Left renal pelvis (tissue), 4 donors: ENCODE measurements at regions not wholly inside any gene's neighbourhood (a gene's known extent, or its start where the extent isn't known, plus 50 kb on each side); places are given as distances from the start of the nearest gene placed in this dataset.

Experiments
- DNase-seq, 4 donors: peaks; one replicate each; pipeline ENCODE4 v3.0.0-alpha.2; 2013; ENCODE audit warnings: low read depth in 4 of 4, low spot score in 3 of 4

DNA sequence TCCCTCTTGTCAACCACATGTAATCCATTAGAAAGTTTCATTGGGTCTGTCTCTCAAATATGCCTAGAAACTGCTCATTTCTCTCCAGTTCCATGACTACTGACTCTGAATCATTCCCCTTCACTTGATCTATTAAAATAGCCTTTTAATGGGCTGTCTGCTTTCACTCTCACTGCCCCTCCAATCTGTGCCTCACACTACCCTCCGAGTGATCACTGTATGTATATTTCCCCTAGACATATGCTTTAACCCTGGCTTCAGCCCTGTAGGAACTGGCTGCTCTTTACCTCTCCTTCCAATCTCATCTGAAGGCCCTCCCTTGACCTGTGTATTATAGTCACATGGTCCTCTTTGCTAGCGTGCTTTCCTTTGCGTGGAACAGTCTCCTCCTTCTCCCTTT, 282.8 kb upstream of the ADAMTS9 start:
- DNase-seq, result no peak

DNA sequence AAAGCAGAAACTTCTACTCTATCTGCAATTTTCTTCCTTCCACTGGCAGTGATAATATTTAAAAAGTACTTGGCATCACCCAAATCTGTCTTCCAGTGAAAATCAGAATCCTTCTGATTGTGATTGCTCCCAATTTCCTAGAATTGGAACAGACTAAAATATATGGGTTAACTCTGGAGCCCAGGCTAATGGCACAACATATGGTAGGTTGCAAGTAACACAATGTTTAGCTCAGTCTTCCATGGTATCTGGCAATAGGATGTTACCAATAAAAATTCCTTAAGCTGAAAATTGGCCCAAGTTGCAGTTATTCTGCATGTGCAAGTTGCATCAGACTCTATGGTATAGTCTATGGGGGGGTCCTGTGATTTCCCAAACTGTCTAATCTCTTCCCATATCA, 273.5 kb upstream of the ADAMTS9 start:
- no peak for DNase-seq

DNA sequence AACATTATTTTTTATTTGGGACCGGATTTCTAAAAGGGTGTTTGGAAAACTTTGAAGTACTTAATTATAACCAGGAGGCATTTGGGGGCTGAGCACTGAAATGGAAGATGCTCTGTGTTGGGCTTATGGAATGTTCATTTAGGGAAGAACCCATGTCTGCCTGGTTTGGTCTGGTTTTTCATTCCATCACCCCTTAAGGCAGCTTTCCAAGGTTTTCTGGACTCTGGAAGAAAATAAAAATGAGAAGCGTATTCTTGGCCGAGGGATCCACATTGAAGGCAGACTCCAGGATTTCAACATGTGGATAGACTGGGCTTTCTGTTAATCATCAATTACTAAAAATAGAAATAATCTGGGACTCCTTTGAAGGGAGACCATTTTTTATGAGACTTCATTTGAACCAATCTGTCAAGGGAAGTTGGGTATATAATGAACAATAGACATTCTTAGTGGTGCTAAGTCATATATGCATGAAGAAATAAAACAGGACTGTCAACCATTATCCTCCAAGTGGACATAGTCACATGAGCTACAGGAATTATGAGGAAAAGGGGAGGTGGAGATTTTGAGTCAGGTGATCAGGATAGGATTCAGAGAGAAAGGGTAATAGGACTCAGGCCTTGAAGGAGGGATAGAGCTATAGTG, 270.5 kb upstream of the ADAMTS9 start:
- no peak for DNase-seq

DNA sequence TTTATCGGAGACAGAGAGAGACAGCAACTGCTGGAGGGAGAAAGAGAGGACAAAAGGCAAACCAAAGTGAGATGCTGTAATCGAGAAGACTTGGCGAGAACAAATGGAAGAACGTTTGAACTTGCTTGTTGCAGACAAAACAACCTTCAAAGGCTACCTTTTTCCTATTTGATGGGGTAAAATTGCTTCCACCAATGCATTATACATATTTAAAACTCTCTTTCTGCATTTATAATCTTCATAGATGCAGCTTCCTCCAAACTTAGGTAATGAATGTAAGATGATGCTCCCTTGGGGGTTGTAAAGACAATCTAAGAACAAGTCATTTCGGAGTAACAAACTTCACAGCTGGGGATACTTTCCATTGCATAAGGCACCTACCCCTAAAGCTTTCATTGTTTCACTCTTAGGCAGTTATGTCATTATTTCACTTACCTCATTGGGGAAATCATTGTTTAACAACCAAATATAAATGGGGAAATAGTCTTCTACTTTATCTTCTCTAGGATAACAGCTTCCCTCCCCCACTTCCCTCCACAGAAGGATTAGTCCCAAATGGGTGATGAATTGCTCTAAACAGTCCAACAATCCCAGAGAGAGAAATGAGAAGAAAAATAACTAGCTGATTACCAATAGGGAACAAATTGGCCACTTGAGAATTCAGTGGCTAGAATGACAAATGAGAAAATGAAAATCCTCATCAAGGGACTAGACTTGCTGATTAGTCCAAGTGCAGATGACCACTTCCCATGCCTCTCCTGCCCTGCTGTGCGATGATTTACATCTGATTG, 269.8 kb upstream of the ADAMTS9 start:
- DNase-seq, result no peak

DNA sequence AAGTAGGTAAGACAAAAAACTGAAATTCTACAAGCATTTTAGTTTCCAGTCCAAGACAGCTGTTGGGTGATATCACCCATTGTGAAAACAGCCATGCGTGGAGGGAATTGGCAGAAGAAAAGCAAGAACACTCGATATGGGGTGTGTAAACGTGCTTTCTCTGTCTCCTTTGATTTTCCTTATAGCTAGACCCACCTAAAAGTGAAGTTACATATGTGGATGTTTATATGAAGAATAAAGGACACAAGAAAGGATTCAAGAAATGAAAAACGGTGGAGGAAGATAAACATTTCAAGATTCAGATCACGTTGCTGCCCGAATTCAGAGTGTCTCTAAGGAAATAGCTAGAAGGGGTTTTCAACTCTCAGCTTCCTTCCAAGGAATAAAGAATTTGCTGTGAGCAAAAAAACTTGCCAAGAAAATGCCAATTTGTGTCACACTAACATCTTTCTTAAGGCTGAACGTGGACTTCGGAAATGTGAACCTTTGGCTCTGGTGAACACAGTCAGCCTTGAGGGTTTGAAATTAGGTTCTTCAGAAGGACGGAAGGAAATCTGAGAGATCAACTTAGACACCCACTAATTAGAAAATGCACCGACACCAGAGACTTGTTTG, 269.0 kb upstream of the ADAMTS9 start:
- DNase-seq, result no peak

DNA sequence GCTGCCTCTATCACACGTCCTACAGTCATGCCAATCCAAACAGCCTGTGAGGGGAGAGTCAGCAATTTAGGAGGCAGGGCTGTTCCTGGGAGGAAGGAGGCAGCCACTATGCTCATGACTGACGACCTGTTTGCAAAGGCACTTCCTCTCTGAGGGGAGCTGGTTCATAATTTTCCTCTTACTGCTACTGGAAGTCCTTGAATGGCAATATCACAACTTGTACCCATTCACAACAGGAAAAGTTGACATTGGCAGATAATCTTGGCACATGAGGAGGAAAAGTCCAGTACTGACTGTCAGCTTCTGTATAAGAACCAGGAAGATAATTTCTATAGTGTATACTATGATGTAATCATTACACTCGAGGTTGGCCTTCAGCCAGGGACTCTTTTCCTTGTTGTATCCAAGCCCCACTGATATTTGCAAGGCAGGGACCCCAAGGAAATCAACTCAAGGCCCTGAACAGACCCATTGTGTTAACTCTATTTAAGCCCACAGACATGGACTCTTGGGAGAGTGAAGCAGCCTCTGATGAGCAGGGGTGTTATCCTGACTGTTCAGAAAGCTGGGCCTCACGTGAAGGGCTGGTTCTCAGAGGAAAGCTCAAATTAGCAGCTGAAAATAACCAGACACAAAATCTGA, 267.3 kb upstream of the ADAMTS9 start:
- no peak for DNase-seq

DNA sequence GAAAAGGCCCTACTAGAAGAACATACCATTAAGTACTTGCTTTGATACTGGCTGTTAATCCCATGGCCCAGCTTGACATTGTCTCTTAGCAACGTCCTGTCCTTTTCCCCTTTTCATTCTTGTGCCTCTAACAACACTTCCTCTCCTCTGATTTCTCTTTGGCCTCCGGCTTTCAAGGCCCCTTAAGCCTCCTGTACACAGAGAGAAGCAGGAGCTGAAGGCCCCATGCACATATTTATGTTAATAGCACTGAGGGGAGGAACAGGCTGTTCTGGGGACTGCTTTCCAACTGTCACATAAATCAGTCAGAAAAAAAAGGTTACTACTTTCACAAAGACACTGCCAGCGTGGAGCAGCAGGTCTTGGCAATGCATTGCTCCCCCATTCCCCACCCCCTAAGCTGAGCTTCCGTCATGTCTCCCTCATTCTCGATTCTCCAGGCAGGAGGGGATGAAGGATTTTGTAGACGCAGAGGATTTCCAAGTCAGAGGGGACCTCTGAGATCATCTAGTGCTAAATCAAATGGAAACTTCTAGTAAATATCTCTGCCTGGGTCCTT, 257.4 kb upstream of the ADAMTS9 start:
- peak; percentile 61 to 80 (median 68) for DNase-seq

DNA sequence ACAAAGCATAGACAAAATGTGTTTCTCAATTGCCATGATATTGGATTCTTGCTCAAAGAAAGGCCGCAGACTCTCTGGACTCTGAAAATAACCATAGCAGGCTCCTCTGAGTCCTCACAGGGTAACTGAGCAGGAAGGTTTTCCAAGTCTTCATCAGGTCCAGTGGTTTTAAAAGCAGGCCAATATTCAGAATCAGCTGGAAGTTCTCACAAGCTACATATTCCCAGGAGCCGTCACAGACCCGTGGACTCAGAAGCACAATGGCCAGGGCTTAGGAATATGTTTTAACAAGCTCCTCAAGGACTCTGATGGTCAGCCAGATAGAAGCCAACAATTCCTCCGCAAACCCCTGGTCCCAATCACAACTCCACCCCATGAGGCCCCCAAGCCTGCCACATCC, 256.1 kb upstream of the ADAMTS9 start:
- no peak for DNase-seq

DNA sequence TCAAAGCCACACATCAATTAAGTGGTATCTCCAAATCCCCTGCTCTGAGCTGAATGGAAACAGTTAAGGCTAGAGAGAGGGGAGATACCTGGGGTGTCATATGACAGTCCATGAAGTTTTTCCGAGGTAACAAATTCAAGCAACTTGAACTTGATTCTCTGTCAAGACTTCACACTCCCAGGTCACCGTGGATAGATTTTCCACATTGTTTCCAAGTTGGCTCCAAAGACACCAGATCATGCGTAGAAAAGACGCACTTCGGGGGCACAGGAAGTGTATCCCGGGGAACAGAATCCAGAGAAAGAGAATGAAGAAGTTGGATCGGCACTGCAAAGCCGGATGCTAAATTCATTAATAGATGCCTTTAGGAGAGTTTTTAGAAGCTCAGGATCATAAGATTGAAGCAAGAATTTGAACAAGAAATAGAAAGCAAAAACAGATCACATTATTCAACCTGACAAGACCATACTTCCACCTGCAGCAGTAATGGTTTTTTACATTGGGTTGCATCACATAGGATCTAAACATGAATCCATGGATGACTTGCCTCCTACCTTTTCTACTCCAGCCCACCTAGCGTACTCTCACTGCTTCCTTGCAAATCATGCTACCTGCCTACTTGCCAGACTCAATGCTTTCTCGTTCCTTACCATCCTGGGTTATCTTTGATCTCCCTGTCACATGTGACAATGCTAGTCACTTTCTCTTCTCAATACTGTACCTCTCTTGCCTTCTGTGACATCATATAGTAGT, 253.0 kb upstream of the ADAMTS9 start:
- DNase-seq, result no peak

DNA sequence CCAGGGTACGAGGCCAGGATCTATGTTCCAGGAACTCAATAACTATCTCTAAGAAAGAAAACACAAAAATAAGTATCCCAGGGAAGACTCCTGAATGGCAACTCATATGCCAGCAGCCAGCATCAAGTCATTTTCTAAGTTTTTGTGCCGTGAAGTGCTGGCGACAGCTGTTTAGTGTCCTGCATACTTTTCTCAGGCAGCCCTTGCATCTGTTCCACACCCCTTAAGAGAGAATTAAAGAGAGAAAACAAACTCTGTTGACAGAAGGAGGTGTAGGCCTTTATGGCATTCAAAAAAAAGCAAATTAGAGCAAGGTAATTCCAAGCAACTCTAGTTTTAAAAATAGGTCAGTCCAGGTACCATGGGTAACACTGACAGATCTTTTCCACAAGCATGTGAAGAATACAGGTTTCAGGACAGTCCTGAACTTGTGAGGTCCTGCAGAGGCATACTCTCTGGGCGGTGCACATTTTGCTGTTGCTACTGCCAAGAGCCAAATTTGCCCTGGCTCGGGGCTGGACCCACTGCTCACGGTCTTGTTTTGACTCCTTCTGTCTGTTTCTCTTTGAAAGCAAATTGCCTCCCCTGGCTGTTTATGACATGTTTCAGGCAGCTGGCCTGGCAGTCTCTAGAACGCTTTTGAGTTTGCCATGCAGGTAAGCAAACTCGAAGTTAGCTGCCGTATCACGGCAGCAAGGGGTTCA, 252.1 kb upstream of the ADAMTS9 start:
- no peak for DNase-seq

DNA sequence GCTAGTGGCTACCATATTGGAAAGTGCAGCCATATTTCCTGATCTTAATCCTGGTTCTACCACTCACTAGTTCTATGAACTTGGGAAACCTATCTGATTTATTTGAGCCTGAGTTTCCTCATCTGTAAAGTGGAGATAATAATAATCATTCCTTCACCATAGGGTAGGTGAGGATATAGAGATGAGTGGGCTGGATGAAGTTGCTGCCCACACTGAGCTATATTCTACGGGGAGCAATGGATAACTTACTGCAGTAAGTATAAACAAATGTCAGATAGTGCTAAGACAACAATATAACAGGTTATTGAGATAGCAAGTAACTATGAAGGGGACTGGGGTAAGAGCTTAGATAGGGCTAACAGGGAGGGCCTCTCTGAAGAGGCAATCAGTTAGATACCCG, 251.5 kb upstream of the ADAMTS9 start:
- no peak for DNase-seq

DNA sequence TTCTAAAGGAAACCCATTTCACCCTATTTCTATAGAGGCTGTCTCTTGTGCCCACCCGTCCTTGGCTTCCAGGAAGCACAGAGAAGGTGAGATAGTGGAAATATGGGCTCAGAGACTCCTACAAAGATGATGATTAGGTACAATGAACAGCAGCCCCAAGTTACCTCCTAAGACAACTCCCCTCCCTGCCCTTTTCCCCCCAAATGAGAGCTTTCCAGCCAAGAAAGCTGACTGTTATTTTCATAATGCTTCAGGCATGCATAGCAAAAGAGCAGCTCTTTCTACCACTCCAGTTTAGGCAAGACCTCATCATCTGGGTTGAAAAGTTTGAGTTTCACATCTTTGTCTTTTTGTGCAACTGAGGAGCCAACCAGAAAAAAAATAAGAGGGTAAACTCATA, 248.8 kb upstream of the ADAMTS9 start:
- no peak for DNase-seq

DNA sequence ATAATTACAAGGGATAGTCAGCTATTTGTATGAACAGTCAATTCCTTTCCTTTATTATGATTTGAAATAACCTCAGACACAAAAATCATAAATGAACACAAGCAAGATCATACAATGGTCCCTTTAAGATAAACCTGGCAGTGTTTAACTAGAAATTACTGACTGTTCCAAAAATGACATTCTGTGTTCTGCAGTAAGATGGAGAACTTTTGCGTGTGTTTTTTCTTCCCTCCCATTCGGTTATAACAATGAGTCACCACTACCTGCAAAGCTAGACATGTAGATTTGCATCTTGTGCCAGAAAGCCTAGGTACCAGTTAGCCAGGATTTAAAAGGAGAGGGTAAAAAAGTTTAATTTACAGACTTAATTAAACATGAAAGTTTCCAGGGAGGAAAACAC, 248.2 kb upstream of the ADAMTS9 start:
- no peak for DNase-seq

DNA sequence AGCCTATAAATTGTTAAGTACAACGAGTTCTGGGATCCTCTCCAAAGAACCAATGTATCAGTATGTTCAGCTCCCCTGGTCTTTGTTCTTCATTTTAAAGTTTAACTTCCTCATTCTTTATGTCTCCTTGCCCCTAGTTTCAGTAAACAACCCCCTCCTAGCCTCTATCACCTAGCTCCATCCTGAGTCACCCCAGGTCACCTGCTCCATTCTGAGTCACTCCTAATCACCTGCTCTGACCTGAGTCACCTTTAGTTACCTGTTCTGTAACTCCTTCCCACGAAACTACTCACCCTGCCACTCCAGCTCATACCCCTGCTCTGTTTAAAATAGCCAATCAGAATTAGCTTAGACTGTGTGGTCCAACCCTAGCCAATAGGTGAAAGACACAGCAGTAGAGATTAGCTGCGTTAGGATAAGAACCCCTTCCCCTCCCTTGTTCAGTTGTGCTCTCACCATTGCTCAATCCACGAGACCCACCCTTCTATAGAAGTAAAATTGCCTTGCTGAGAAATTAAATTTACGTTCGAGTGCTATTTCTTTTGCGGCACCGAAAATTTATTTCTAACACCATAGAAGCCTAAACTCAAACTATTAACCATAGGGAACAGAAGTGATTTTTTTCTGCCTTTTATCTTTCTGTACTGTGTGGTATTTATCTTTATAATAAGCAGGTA, 245.0 kb upstream of the ADAMTS9 start:
- no peak for DNase-seq

DNA sequence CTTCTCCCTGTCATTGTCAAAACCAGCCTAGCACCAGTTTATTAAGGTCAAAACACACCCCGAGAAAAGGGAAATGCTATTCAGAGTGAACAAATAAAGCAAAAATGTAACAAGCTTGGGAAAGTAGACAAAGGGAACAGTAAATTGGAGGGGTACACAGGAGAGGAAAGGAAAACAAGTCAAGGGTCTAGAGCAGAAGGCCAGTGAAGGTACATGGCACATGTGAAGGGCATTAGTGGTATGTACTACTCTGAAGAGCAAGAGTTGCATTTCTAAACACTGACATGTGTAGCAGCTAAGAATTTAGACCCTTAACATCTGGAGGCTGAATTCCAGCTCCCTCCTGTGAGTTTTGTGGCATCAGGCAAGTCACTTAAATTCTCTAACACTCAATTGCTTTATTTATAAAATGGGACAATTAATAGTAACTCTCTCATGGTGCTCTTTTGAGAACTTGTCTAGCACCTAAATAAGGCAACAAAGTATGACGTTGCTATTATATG, 244.3 kb upstream of the ADAMTS9 start:
- DNase-seq, result no peak

DNA sequence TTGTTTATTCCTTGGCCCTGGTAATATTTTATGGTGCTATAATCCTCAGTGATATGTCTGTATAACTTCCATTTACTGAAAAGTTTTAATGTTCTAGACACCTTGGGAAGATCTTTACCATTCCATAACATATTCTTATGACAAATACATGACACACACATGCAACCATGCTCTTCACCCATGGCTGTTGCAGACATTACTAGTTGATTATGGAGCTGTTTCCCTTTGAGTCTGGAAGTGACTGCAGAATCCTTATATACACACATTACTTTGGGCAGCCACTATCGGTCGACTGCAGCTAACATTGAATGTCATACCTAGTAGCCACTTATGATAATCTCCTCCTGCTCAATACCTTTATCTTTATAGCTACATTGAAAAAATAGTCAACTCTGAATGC, 243.1 kb upstream of the ADAMTS9 start:
- DNase-seq, result no peak

DNA sequence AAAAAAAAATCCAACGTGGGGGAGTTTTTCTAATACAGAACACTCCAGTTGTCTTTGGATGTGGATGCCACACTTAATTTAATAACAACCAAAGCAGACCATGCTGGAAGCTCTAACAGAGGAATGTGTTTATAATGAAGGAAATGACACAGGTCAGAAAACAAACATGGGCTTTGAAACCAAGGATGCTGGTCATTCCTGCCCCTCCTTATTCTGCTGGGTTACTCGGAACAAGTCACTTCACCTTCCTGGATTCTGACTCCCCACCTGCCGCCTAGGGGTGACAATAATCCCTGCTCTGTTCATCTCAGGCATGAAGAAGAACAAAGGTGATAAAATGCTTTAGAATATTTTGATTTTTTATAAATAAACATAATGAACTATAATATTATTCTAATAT, 240.9 kb upstream of the ADAMTS9 start:
- no peak for DNase-seq

DNA sequence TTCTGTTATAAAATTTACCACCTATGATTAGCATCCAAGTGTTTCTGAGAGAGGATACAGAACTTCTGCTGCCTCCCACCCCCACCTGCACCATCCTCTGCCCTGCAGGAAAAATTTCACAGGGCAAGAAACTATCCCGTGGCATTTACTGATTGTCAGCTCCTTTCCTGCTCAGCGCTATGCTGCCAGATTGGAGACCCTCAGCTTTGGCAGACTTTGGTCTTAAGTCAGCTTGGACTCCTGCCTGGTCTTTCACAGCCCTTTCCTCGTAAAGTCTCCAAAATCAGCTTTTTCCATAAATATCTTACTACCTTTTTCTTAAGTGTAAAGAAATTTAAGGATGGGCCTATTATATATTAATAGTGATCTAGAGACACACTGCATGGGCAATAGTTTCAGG, 239.9 kb upstream of the ADAMTS9 start:
- no peak for DNase-seq

DNA sequence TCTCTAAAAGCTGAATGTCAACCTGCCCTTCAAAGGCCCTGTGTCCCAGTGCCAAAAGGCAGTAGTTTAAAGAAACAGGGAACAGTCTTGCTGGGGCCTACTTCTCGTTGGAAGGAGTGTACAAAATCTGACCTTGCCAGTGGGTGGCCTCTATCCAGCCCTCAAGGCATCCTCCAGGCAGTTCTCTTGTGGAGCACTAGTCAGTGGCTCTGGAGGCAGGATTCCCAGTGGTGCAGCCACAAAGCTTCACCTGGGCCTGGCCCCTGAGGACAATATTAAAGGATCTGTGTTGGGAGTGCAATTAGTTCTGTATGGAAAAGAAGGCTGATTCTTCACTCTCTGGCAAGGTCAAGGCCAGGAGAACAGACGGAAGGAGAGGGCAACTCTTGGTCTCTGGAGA, 237.8 kb upstream of the ADAMTS9 start:
- DNase-seq, result no peak
